Endothelial cell of umbilical vein (primary cell): ENCODE measurements at regions not wholly inside any gene's neighbourhood (a gene's known extent, or its start where the extent isn't known, plus 50 kb on each side); places are given as distances from the start of the nearest gene placed in this dataset.

Experiments
- CTCF ChIP-seq, 2 donors: IDR thresholded peaks; 1 replicate in 1 of 2; 2 replicates in 1 of 2; pipeline ENCODE4 v1.5.1; 2011; ENCODE audit warnings: low read length in 2 of 2, mild to moderate bottlenecking in 2 of 2, moderate library complexity in 2 of 2, control low read depth in 1 of 2, inconsistent platforms in 1 of 2, low read depth in 1 of 2; ENCODE audit not compliant: insufficient read depth in 1 of 2; ENCODE audit errors: extremely low read depth in 1 of 2
- EZH2 ChIP-seq: IDR thresholded peaks from 2 replicates; pipeline ENCODE4 v1.6.1; 2012; ENCODE audit warnings: borderline replicate concordance, low read depth, mild to moderate bottlenecking, moderate library complexity, low read length, inconsistent platforms; ENCODE audit not compliant: severe bottlenecking
- FOS ChIP-seq: IDR thresholded peaks from 2 replicates; pipeline ENCODE4 v1.6.1; 2011; ENCODE audit warnings: mild to moderate bottlenecking, low read length, moderate library complexity, borderline replicate concordance; ENCODE audit not compliant: insufficient read depth
- MAX ChIP-seq: IDR thresholded peaks from 2 replicates; pipeline ENCODE4 v1.6.1; 2011; ENCODE audit not compliant: insufficient read depth, insufficient read length
- POLR2A ChIP-seq: IDR thresholded peaks from 2 replicates; pipeline ENCODE4 v1.6.1; 2012; ENCODE audit warnings: low read depth, mild to moderate bottlenecking, control low read depth, low read length
- POLR2AphosphoS5 ChIP-seq: IDR thresholded peaks from 2 replicates; pipeline ENCODE4 v1.6.1; 2012; ENCODE audit warnings: low read depth, mild to moderate bottlenecking, control low read depth, low read length, moderate library complexity; ENCODE audit not compliant: insufficient read depth

DNA sequence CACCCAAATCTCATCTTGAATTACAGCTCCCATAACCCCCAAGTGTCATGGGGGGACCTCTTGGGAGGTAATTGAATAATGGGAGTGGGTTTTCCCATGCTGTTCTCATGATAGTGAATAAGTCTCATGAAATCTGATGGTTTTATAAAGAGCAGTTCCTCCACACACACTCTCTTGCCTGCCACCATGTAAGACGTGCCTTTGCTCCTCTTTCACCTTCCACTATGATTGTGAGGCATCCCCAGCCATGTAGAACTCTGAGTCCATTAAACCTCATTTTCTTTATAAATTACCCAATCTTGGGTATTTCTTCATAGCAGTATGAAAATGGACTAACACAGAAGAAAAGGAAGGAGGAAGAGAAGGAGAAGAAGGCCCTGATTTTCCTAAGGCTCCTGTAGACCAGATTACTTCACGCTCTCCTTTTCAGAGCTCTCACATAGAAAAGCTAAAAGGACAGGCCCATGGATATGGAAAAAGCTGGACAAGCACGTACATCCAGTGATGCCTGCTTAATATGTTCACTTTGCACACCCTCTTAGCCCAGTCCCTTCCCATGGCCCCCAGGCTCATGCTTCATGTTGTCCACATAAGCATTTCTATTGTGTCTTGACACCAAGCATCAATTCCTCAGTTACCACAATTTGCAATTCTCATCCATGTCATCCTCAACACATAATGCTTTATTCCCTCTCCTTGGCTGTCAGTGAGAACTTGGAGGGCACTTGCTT, 354.8 kb downstream of the CD83 start:
- TF ChIP-seq CTCF (IDR thresholded peaks at IDR 0.05; ENCODE audit: extremely low read depth in 1 of 2, insufficient read depth in 1 of 2, low read depth in 1 of 2, low read length in 2 of 2) (no peak), MAX (no peak), POLR2AphosphoS5 (no peak), FOS (no peak), POLR2A (no peak), EZH2 (no peak)
